ENCODE measurements at regions not wholly inside any gene's neighbourhood (a gene's known extent, or its start where the extent isn't known, plus 50 kb on each side); places are given as distances from the start of the nearest gene placed in this dataset.

DNA sequence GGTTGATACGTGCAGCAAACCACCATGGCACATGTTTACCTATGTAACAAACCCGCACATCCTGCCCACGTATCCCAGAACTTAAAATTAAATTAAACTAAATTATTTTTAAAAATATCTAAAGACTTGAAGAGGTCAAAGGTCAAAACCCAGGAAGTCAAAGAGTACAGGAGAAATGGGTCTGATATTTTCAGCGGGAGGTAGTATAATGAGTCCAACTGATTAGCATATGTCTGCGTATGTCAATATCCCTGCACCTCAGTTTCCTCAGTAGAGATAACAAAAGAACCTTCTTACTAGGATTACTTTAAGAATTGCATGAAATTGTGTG, 133.0 kb downstream of the TMEM26 start:
- no peak for DNase-seq (ENCODE audit: low read depth)
- TF ChIP-seq, protein P1, sequence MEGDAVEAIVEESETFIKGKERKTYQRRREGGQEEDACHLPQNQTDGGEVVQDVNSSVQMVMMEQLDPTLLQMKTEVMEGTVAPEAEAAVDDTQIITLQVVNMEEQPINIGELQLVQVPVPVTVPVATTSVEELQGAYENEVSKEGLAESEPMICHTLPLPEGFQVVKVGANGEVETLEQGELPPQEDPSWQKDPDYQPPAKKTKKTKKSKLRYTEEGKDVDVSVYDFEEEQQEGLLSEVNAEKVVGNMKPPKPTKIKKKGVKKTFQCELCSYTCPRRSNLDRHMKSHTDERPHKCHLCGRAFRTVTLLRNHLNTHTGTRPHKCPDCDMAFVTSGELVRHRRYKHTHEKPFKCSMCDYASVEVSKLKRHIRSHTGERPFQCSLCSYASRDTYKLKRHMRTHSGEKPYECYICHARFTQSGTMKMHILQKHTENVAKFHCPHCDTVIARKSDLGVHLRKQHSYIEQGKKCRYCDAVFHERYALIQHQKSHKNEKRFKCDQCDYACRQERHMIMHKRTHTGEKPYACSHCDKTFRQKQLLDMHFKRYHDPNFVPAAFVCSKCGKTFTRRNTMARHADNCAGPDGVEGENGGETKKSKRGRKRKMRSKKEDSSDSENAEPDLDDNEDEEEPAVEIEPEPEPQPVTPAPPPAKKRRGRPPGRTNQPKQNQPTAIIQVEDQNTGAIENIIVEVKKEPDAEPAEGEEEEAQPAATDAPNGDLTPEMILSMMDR (IDR thresholded peaks at IDR 0.05; ENCODE audit: insufficient read depth, low read depth, low read length, missing control alignments) = no peak
- no peak overlapping the region for H3K4me3 ChIP-seq (ENCODE audit: low read depth, low read length)

DNA sequence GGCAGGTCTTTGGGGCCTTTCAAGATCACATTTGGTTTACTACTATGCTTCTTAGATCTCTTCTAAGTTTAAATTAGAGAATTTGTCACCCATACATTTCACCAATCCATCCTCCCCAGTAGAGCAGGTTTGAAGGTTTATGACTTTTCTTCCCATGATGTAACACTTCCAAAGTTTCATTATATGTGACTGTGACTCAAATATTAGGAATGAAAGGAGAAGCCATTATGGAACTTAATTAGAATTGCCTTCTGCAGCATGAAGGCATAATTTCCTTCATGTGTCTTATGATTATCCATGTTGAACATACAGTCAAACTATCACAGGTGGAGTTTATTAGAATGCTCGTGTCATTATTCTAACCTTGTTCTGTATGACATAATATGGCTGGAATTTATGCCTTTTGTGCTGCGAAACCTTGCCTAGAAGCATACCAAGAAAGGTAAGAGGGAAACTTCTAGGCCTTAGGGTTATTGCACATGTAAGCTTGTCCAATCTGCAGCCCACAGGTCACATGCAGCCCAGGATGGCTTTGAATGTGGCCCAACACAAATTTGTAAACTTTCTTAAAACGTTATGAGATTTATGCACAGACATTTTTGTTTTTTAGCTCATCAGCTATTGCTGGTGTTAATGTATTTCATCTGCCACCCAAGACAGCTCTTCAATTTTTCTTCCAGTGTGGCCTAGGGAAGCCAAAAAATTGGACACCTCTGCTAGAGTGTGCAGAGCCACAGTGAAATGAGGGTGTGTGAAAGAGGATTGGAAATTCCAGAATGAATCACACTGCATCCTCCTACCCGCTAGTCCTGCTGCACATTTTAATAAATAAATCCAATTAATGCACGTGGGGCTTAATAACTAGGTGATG, 133.6 kb downstream of the TMEM26 start:
- DNase-seq (ENCODE audit: low read depth) = no peak
- TF ChIP-seq, protein P1 (IDR thresholded peaks at IDR 0.05; ENCODE audit: insufficient read depth, low read depth, low read length, missing control alignments) = no peak
- no peak overlapping the region for H3K4me3 ChIP-seq (ENCODE audit: low read depth, low read length)

DNA sequence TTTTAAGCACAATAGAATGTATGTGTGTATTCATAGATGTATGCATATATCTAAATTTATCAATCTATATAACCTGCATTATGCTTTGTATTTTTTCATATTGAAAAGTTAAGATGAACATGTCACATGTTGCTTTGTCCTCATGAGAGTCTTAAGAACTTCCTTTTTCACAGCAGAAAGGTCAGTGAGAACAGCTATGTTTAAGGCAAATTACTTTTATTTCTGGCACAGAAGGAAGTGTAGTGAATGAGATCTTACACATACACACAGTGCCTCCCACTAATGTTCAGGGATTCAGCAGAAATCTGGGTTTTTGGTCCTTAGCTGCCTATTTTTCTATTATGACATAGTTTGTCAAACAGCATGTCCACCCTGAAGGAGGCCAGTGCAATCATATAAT, 134.8 kb downstream of the TMEM26 start:
- no peak overlapping the region for H3K4me3 ChIP-seq (ENCODE audit: low read depth, low read length)
- no peak for DNase-seq (ENCODE audit: low read depth)
- TF ChIP-seq, protein P1 (IDR thresholded peaks at IDR 0.05; ENCODE audit: insufficient read depth, low read depth, low read length, missing control alignments) = no peak

DNA sequence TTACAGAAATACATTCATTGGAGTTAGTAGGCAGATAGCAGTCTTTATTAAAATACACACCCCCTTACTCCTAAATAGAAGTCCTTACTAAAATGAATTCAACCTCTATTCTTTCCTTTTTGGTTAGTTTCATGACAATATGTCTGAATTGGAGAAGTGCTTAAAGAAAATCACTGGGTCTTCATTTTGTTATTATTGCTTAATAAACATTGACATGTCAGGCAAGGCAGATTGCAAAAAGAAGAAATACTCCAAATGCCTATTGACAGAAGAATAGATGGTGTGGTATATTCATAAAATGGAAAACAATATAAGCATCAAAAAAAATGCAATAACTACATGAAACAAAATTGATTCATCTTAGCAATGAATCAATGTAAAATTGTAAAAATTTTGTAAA, 135.5 kb downstream of the TMEM26 start:
- DNase-seq (ENCODE audit: low read depth) = no peak
- TF ChIP-seq, protein P1 (IDR thresholded peaks at IDR 0.05; ENCODE audit: insufficient read depth, low read depth, low read length, missing control alignments) = no peak
- H3K4me3 ChIP-seq (ENCODE audit: low read depth, low read length) = no peak overlapping the region

DNA sequence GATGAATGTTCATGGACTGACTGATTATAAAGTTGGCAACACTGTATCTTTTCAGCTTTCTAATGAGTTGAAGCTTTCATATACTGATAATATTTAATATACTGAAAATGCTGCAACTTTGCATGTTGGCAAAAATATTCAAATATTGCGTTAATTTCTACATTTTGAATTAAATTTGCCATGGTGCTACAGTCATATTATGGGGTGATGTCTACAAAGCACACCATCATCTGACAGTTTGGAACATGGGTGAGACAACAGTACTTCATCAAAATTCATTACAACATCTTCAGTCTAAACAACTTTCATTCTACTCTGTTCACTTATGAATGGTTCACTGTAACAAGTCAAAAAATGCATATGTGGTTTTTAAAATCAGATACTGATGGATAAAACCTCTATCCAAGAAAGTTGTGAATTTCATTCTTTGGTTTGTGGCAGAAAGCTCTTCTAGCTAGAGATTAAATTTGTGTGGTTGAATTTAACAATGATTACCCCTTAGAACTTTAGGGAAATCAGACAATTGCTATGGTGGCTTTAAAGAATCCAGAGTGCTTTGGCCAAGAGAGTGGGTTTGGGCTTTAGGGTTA, 136.4 kb downstream of the TMEM26 start:
- TF ChIP-seq, protein P1 (IDR thresholded peaks at IDR 0.05; ENCODE audit: insufficient read depth, low read depth, low read length, missing control alignments) = no peak
- no peak overlapping the region for H3K4me3 ChIP-seq (ENCODE audit: low read depth, low read length)
- DNase-seq (ENCODE audit: low read depth) = no peak

DNA sequence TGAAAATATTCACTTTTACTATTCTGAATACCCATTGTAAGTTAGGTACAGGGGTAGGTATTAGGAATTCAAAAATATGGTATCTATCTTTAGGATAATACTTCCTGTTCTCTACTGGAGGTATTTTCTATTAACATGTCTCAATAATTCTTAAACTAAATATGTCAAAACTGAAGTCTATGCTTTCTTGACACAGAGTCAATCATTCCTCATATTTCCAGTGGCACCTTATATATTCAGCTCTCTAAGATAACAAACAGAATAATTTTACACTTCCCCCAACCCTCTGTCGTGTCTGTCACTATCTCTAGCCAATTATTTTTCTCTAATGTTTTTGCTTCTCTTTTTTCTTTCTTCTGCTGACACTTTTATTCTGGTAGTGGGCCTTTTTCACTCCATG, 138.9 kb downstream of the TMEM26 start:
- TF ChIP-seq, protein P1 (IDR thresholded peaks at IDR 0.05; ENCODE audit: insufficient read depth, low read depth, low read length, missing control alignments) = no peak
- H3K4me3 ChIP-seq (ENCODE audit: low read depth, low read length) = no peak overlapping the region
- no peak for DNase-seq (ENCODE audit: low read depth)

Measured in GM12865 (cell line).